Endothelial cell of umbilical vein (primary cell): ENCODE measurements at regions not wholly inside any gene's neighbourhood (a gene's known extent, or its start where the extent isn't known, plus 50 kb on each side); places are given as distances from the start of the nearest gene placed in this dataset.

Experiments used
- BruUV-seq: library from RNA; stranded (reverse); fragments of 400-500 nt; replicated peaks from 2 replicates; lab custom pipeline; 2021; lab: Mats Ljungman, UMichigan
- CTCF ChIA-PET: fragments of 300-600, 350-600 bp; sonication (Branson Sonifier 250); formaldehyde crosslinking; loops from one replicate; lab custom pipeline; 2021; ENCODE audit warnings: antibody characterized with exemption, inconsistent platforms; lab: Charles Lee
- POLR2A ChIA-PET: fragments of 300-600, 350-600 bp; sonication (Branson Sonifier 250); formaldehyde crosslinking; loops from one replicate; lab custom pipeline; 2021; ENCODE audit warnings: antibody characterized with exemption, inconsistent platforms; lab: Charles Lee
- DNase-seq: peaks from one replicate; pipeline ENCODE4 v3.0.0-alpha.2; 2011; ENCODE audit warnings: low read depth, low spot score
- FAIRE-seq: peaks from 2 replicates; lab custom pipeline; 2011; peaks lifted over from hg19 to GRCh38; lab: Jason Lieb, UNC
- H2AFZ ChIP-seq: 2 replicates; pipeline ENCODE4 v1.6.0; 2012; ENCODE audit warnings: low read depth, low read length, control low read depth, inconsistent platforms
- H3K27ac ChIP-seq: 2 replicates; pipeline ENCODE4 v1.5.1; 2011; ENCODE audit warnings: low read depth, mild to moderate bottlenecking, control low read depth, low read length, moderate library complexity; ENCODE audit not compliant: insufficient read depth
- H3K27me3 ChIP-seq, 2 experiments: 2 replicates each; pipeline versions ENCODE4 v1.6.0 to v1.6.1; 2011; ENCODE audit warnings: low read length in 2 of 2, mixed read lengths in 1 of 2; ENCODE audit not compliant: control insufficient read depth in 2 of 2, insufficient read depth in 2 of 2
- H3K36me3 ChIP-seq, 2 experiments: 2 replicates in 1 of 2; 3 replicates in 1 of 2; pipeline ENCODE4 v1.5.1; 2011; ENCODE audit warnings: low read length in 2 of 2, mild to moderate bottlenecking in 1 of 2, moderate library complexity in 1 of 2; ENCODE audit not compliant: control insufficient read depth in 2 of 2, insufficient read depth in 2 of 2; ENCODE audit errors: extremely low read depth in 1 of 2
- H3K4me1 ChIP-seq: 3 replicates; pipeline ENCODE4 v1.5.1; 2011; ENCODE audit warnings: mild to moderate bottlenecking, low read length; ENCODE audit not compliant: control insufficient read depth, insufficient read depth; ENCODE audit errors: extremely low read depth
- H3K4me2 ChIP-seq: 2 replicates; pipeline ENCODE4 v1.6.1; 2011; ENCODE audit warnings: low read length, control low read depth, mixed read lengths; ENCODE audit not compliant: insufficient read depth
- H3K4me3 ChIP-seq, 3 experiments: fragments of 200-600 bp in 1 of 3; sonication (generic), shearing (Covaris generic) in 1 of 3; replicated peaks in 1 of 3; 2 replicates each; pipeline ENCODE4 v1.5.1; 2011 to 2016; ENCODE audit warnings: control low read depth in 3 of 3, low read length in 3 of 3, mild to moderate bottlenecking in 2 of 3, inconsistent platforms in 1 of 3, low read depth in 1 of 3, moderate library complexity in 1 of 3; ENCODE audit not compliant: insufficient read depth in 1 of 3
- H3K79me2 ChIP-seq: 2 replicates; pipeline ENCODE4 v1.6.0; 2012; ENCODE audit warnings: low read length, inconsistent platforms; ENCODE audit not compliant: control insufficient read depth, insufficient read depth
- H3K9ac ChIP-seq: replicated peaks from 2 replicates; pipeline ENCODE3; 2011; ENCODE audit warnings: low read length, control low read depth; ENCODE audit not compliant: insufficient read depth; ENCODE audit errors: extremely low read depth
- H3K9me1 ChIP-seq: replicated peaks from 3 replicates; pipeline ENCODE4 v1.6.0; 2011; ENCODE audit warnings: mild to moderate bottlenecking, low read length; ENCODE audit not compliant: control insufficient read depth, insufficient read depth; ENCODE audit errors: extremely low read depth
- H3K9me3 ChIP-seq: replicated peaks from 2 replicates; pipeline ENCODE4 v1.5.1; 2012; ENCODE audit warnings: low read length, inconsistent platforms; ENCODE audit not compliant: control insufficient read depth, insufficient read depth
- H4K20me1 ChIP-seq: replicated peaks from 2 replicates; pipeline ENCODE3; 2011; ENCODE audit warnings: mild to moderate bottlenecking, low read length; ENCODE audit not compliant: control insufficient read depth, insufficient read depth; ENCODE audit errors: extremely low read depth
- CTCF ChIP-seq, 2 donors: IDR thresholded peaks; 1 replicate in 1 of 2; 2 replicates in 1 of 2; pipeline ENCODE4 v1.5.1; 2011; ENCODE audit warnings: low read length in 2 of 2, mild to moderate bottlenecking in 2 of 2, moderate library complexity in 2 of 2, control low read depth in 1 of 2, inconsistent platforms in 1 of 2, low read depth in 1 of 2; ENCODE audit not compliant: insufficient read depth in 1 of 2; ENCODE audit errors: extremely low read depth in 1 of 2
- EZH2 ChIP-seq: IDR thresholded peaks from 2 replicates; pipeline ENCODE4 v1.6.1; 2012; ENCODE audit warnings: borderline replicate concordance, low read depth, mild to moderate bottlenecking, moderate library complexity, low read length, inconsistent platforms; ENCODE audit not compliant: severe bottlenecking
- FOS ChIP-seq: IDR thresholded peaks from 2 replicates; pipeline ENCODE4 v1.6.1; 2011; ENCODE audit warnings: mild to moderate bottlenecking, low read length, moderate library complexity, borderline replicate concordance; ENCODE audit not compliant: insufficient read depth
- GATA2 ChIP-seq: IDR thresholded peaks from 2 replicates; pipeline ENCODE4 v1.7.0; 2011; ENCODE audit warnings: low read depth, mild to moderate bottlenecking, moderate library complexity, mixed read lengths, low read length; ENCODE audit not compliant: insufficient read length, insufficient read depth
- JUN ChIP-seq: IDR thresholded peaks from 2 replicates; pipeline ENCODE4 v1.6.1; 2011; ENCODE audit warnings: borderline replicate concordance, low read depth; ENCODE audit not compliant: insufficient read length, insufficient read depth
- MAX ChIP-seq: IDR thresholded peaks from 2 replicates; pipeline ENCODE4 v1.6.1; 2011; ENCODE audit not compliant: insufficient read depth, insufficient read length
- MYC ChIP-seq: IDR thresholded peaks from one replicate; pipeline ENCODE4 v1.6.1; 2011; ENCODE audit warnings: mild to moderate bottlenecking, low read depth, low read length
- POLR2A ChIP-seq: IDR thresholded peaks from 2 replicates; pipeline ENCODE4 v1.6.1; 2012; ENCODE audit warnings: low read depth, mild to moderate bottlenecking, control low read depth, low read length
- POLR2AphosphoS5 ChIP-seq: IDR thresholded peaks from 2 replicates; pipeline ENCODE4 v1.6.1; 2012; ENCODE audit warnings: low read depth, mild to moderate bottlenecking, control low read depth, low read length, moderate library complexity; ENCODE audit not compliant: insufficient read depth
- dilution Hi-C: fragments of 300-500 bp; cut with MboI; formaldehyde crosslinking; loops from one replicate; pipeline ENCODE4 v1.15.0; 2019; ENCODE audit warnings: low sequenced_read_pairs; ENCODE audit not compliant: extremely low pct_ligation_motif_present
- intact Hi-C: fragments of 100-400 bp; cut with micrococcal nuclease; formaldehyde crosslinking; loops from one replicate; pipeline ENCODE4 v1.10.0; 2022

- Histone ChIP-seq H3K27me3 (no peaks in the 10 kb centered on the region), H3K4me3 (no peak overlapping the region), H3K9me1 (no peaks in the 10 kb centered on the region), H3K9me3 (peaks cover 11% of the 10 kb centered on the region), H3K9ac (no peak overlapping the region), H3K4me2 (no peak overlapping the region), H3K4me1 (no peaks in the 10 kb centered on the region), H3K27ac (no peak overlapping the region), H3K79me2 (no peaks in the 10 kb centered on the region), H2AFZ (no peak overlapping the region), H3K36me3 (no peaks in the 10 kb centered on the region), H4K20me1 (no peaks in the 10 kb centered on the region)
- BruUV-seq, result no TSS peak
- dilution Hi-C loops, result no loop called here
- no peak for TF ChIP-seq POLR2AphosphoS5
- TF ChIP-seq FOS, result no peak
- no peak for TF ChIP-seq POLR2A
- no peak for TF ChIP-seq MAX
- TF ChIP-seq CTCF (IDR thresholded peaks at IDR 0.05; ENCODE audit: extremely low read depth in 1 of 2, insufficient read depth in 1 of 2, low read depth in 1 of 2, low read length in 2 of 2), result no peak
- no peak for TF ChIP-seq JUN
- TF ChIP-seq MYC, result no peak
- TF ChIP-seq GATA2, result no peak
- no peak for TF ChIP-seq EZH2
- FAIRE-seq, result no peak
- DNase-seq, result no peak
- POLR2A ChIA-PET, result no interaction called here
- CTCF ChIA-PET, result no interaction called here
- intact Hi-C loops, result no loop called here
Observed at GRCh38 chr12:130242506-130242905, 80.2 kb downstream of the FZD10 start.
